Vagina (tissue), 2 donors: ENCODE measurements at regions not wholly inside any gene's neighbourhood (a gene's known extent, or its start where the extent isn't known, plus 50 kb on each side); places are given as distances from the start of the nearest gene placed in this dataset.

ENCODE experiments used
- CTCF ChIP-seq, 3 experiments: fragments of 450-650 bp in 2 of 3; fragments of 200-600 bp in 1 of 3; sonication (generic) in 1 of 3; IDR thresholded peaks; one replicate each; pipeline ENCODE4 v1.5.1; 2017 to 2019; ENCODE audit warnings: antibody characterized with exemption in 3 of 3, mild to moderate bottlenecking in 2 of 3, moderate library complexity in 2 of 3
- POLR2A ChIP-seq, 2 donors: fragments of 450-650 bp; IDR thresholded peaks; one replicate each; pipeline ENCODE4 v1.6.1; 2017; ENCODE audit warnings: antibody characterized with exemption in 2 of 2, mild to moderate bottlenecking in 2 of 2, moderate library complexity in 2 of 2
- POLR2AphosphoS5 ChIP-seq, 2 donors: sonication (generic); formaldehyde crosslinking; IDR thresholded peaks; one replicate each; pipeline ENCODE4 v1.9.0; 2017; ENCODE audit warnings: antibody characterized with exemption in 2 of 2, mild to moderate bottlenecking in 2 of 2, low read depth in 1 of 2; ENCODE audit not compliant: insufficient read depth in 1 of 2

GRCh38 chr6:43912598-43913371 is 142.8 kb downstream of the VEGFA start:
- TF ChIP-seq CTCF (IDR thresholded peaks at IDR 0.05) (no peak), POLR2A (IDR thresholded peaks at IDR 0.05) (no peak), POLR2AphosphoS5 (IDR thresholded peaks at IDR 0.05; ENCODE audit: insufficient read depth in 1 of 2, low read depth in 1 of 2) (no peak)
